B cell (primary cell): ENCODE measurements at regions not wholly inside any gene's neighbourhood (a gene's known extent, or its start where the extent isn't known, plus 50 kb on each side); places are given as distances from the start of the nearest gene placed in this dataset.

Experiments used
- ATAC-seq: fragments of 200-7000 bp; cut with Tn5 transposase; one replicate; pipeline ENCODE4 v1.10.0; 2021; ENCODE audit warnings: low read depth, mild to moderate bottlenecking, moderate number of reproducible peaks, moderate library complexity
- CTCF ChIA-PET: fragments of 350-600 bp; sonication (Branson Sonifier 250); formaldehyde crosslinking; loops from one replicate; lab custom pipeline; 2021; ENCODE audit warnings: antibody characterized with exemption, inconsistent platforms; lab: Charles Lee
- POLR2A ChIA-PET: fragments of 350-600 bp; sonication (Branson Sonifier 250); formaldehyde crosslinking; loops from one replicate; lab custom pipeline; 2021; ENCODE audit warnings: antibody characterized with exemption; lab: Charles Lee
- DNase-seq: peaks from one replicate; pipeline ENCODE4 v3.0.0; 2013
- H2AFZ ChIP-seq: 2 replicates; pipeline ENCODE4 v1.6.1; 2012; ENCODE audit warnings: mild to moderate bottlenecking, low read depth, low read length; ENCODE audit not compliant: insufficient read depth, poor library complexity, severe bottlenecking
- H3K27ac ChIP-seq, 2 donors: 1 replicate in 1 of 2; 2 replicates in 1 of 2; pipeline ENCODE4 v1.5.1; 2012 to 2013; ENCODE audit warnings: low read length in 2 of 2, mild to moderate bottlenecking in 2 of 2, moderate library complexity in 1 of 2
- H3K27me3 ChIP-seq, 4 experiments: fragments of 200-600 bp in 1 of 4; sonication (generic) in 1 of 4; replicated peaks in 1 of 4; 1 replicate in 2 of 4; 2 replicates in 2 of 4; pipeline versions ENCODE4 v1.6.1 to v1.7.0; 2013 to 2016; ENCODE audit warnings: low read length in 3 of 4, mild to moderate bottlenecking in 2 of 4, mixed read lengths in 1 of 4, moderate library complexity in 1 of 4; ENCODE audit not compliant: insufficient read depth in 4 of 4, control insufficient read depth in 3 of 4; ENCODE audit errors: control extremely low read depth in 1 of 4
- H3K36me3 ChIP-seq, 2 experiments: replicated peaks in 1 of 2; 1 replicate in 1 of 2; 2 replicates in 1 of 2; pipeline versions ENCODE4 v1.6.1 to v1.7.1; 2013; ENCODE audit warnings: low read length in 1 of 2; ENCODE audit not compliant: insufficient read depth in 2 of 2, control insufficient read depth in 1 of 2; ENCODE audit errors: control extremely low read depth in 1 of 2, extremely low read depth in 1 of 2
- H3K4me1 ChIP-seq, 2 donors: fragments of 200-600 bp in 1 of 2; sonication (generic) in 1 of 2; 1 replicate in 1 of 2; 2 replicates in 1 of 2; pipeline versions ENCODE4 v1.5.1 to v1.6.1; 2013 to 2017; ENCODE audit warnings: low read length in 2 of 2; ENCODE audit not compliant: control insufficient read depth in 2 of 2, insufficient read depth in 2 of 2
- H3K4me2 ChIP-seq: replicated peaks from 2 replicates; pipeline ENCODE3; 2012; ENCODE audit warnings: mild to moderate bottlenecking, low read depth, low read length; ENCODE audit not compliant: poor library complexity, severe bottlenecking
- H3K4me3 ChIP-seq, 5 experiments: fragments of 200-600 bp in 1 of 5; sonication (generic) in 1 of 5; 1 replicate in 3 of 5; 2 replicates in 2 of 5; pipeline versions ENCODE4 v1.5.1 to v1.7.0; 2011 to 2016; ENCODE audit warnings: low read length in 4 of 5, mild to moderate bottlenecking in 4 of 5, low read depth in 2 of 5, control low read depth in 1 of 5, moderate library complexity in 1 of 5; ENCODE audit not compliant: insufficient read depth in 1 of 5; ENCODE audit errors: control extremely low read depth in 1 of 5, extremely low read depth in 1 of 5
- H3K79me2 ChIP-seq: fragments of 200-600 bp; sonication (generic); one replicate; pipeline ENCODE4 v1.6.0; 2016; ENCODE audit warnings: low read length; ENCODE audit not compliant: control insufficient read depth, insufficient read depth
- H3K9ac ChIP-seq: fragments of 200-600 bp; sonication (generic); 2 replicates; pipeline ENCODE4 v1.6.1; 2017; ENCODE audit warnings: mild to moderate bottlenecking, low read length, moderate library complexity
- H3K9me3 ChIP-seq, 3 donors: one replicate each; pipeline versions ENCODE4 v1.6.1 to v1.7.1; 2013; ENCODE audit warnings: low read length in 2 of 3; ENCODE audit not compliant: control insufficient read depth in 2 of 3, insufficient read depth in 1 of 3; ENCODE audit errors: control extremely low read depth in 1 of 3
- H4K20me1 ChIP-seq: 2 replicates; pipeline ENCODE4 v1.6.0; 2012; ENCODE audit warnings: mild to moderate bottlenecking, low read length; ENCODE audit not compliant: insufficient read depth, control insufficient read depth, poor library complexity, severe bottlenecking
- H3K27ac Mint-ChIP-seq: one replicate; pipeline ENCODE4 v1.8.0; 2021; ENCODE audit warnings: mixed read lengths
- H3K27me3 Mint-ChIP-seq: one replicate; pipeline ENCODE4 v1.8.0; 2021; ENCODE audit warnings: mixed read lengths
- H3K4me1 Mint-ChIP-seq: one replicate; pipeline ENCODE4 v1.8.0; 2021; ENCODE audit warnings: mixed read lengths
- H3K4me3 Mint-ChIP-seq: one replicate; pipeline ENCODE4 v1.8.0; 2021; ENCODE audit warnings: mixed read lengths
- H3K9me3 Mint-ChIP-seq: one replicate; pipeline ENCODE4 v1.8.0; 2022; ENCODE audit warnings: mixed read lengths; ENCODE audit not compliant: insufficient read depth
- CTCF ChIP-seq: fragments of 200-600 bp; IDR thresholded peaks from one replicate; pipeline ENCODE4 v1.8.0; 2022; ENCODE audit warnings: antibody characterized with exemption, mild to moderate bottlenecking
- EZH2 ChIP-seq: IDR thresholded peaks from 2 replicates; pipeline ENCODE4 v1.6.1; 2012; ENCODE audit warnings: borderline replicate concordance, low read depth, mild to moderate bottlenecking, moderate library complexity, low read length; ENCODE audit not compliant: insufficient read depth, poor library complexity, severe bottlenecking
- WGBS: methylation state at CpG from one replicate; pipeline ENCODE4 v1.1.5; 2013; ENCODE audit warnings: missing lambda C conversion rate; ENCODE audit not compliant: insufficient coverage; 5-methylcytosine and 5-hydroxymethylcytosine counted together
- intact Hi-C: fragments of 100-400 bp; cut with micrococcal nuclease; formaldehyde crosslinking; loops from one replicate; pipeline ENCODE4 v1.10.0; 2022

- Mint-ChIP-seq H3K27ac (no peak overlapping the region), H3K9me3 (no peaks in the 10 kb centered on the region), H3K4me1 (no peaks in the 10 kb centered on the region), H3K4me3 (no peak overlapping the region), H3K27me3 (no peaks in the 10 kb centered on the region)
- Histone ChIP-seq H3K27me3 (no peaks in the 10 kb centered on the region), H3K4me2 (no peak overlapping the region), H3K27ac (no peak overlapping the region), H3K9ac (no peak overlapping the region), H3K9me3 (no peaks in the 10 kb centered on the region), H3K79me2 (no peaks in the 10 kb centered on the region), H3K36me3 (no peaks in the 10 kb centered on the region), H3K4me1 (no peaks in the 10 kb centered on the region), H2AFZ (no peak overlapping the region), H3K4me3 (no peak overlapping the region), H4K20me1 (no peaks in the 10 kb centered on the region)
- no CpG with 5 or more reads among the region's 2 CpGs for WGBS
- TF ChIP-seq CTCF = no peak
- no peak for TF ChIP-seq EZH2
- intact Hi-C loops = no loop called here
- DNase-seq (no peak), ATAC-seq (no peak)
- ChIA-PET CTCF (no interaction called here), POLR2A (no interaction called here)
These were observed 284.1 kb upstream of the GRAMD2B start for GRCh38 chr5:126139086-126139485.

GRCh38 chr5:126139773-126140172 is 283.4 kb upstream of the GRAMD2B start:
- no peak for ATAC-seq
- Histone ChIP-seq H3K36me3 (no peaks in the 10 kb centered on the region), H3K27ac (no peak overlapping the region), H3K27me3 (no peaks in the 10 kb centered on the region), H2AFZ (no peak overlapping the region), H3K4me2 (no peak overlapping the region), H3K9me3 (no peaks in the 10 kb centered on the region), H3K9ac (no peak overlapping the region), H3K4me3 (no peak overlapping the region), H3K79me2 (no peaks in the 10 kb centered on the region), H3K4me1 (no peaks in the 10 kb centered on the region), H4K20me1 (no peaks in the 10 kb centered on the region)
- TF ChIP-seq CTCF (no peak), EZH2 (no peak)
- ChIA-PET CTCF (no interaction called here), POLR2A (no interaction called here)
- WGBS = 100% methylated on average over 1 of the region's 5 CpGs
- Mint-ChIP-seq H3K4me1 (no peaks in the 10 kb centered on the region), H3K4me3 (no peak overlapping the region), H3K9me3 (no peaks in the 10 kb centered on the region), H3K27ac (no peak overlapping the region), H3K27me3 (no peaks in the 10 kb centered on the region)
- DNase-seq = no peak
- intact Hi-C loops = no loop called here
